HG03095 (cell line): ENCODE measurements at regions not wholly inside any gene's neighbourhood (a gene's known extent, or its start where the extent isn't known, plus 50 kb on each side); places are given as distances from the start of the nearest gene placed in this dataset.
A peak's percentile ranks its signal among the peaks of the same experiment; 100 is the strongest.
"Not testable (repeated sequence)": the region's sequence is repeated elsewhere in the genome, so short reads cannot be mapped to it uniquely, and the experiment has no call there.

Experiments
- ATAC-seq: cut with Tn5 transposase; IDR thresholded peaks from one replicate; pipeline ENCODE4 v1.9.1; 2021; ENCODE audit warnings: moderate library complexity; ENCODE audit not compliant: unreplicated experiment

DNA sequence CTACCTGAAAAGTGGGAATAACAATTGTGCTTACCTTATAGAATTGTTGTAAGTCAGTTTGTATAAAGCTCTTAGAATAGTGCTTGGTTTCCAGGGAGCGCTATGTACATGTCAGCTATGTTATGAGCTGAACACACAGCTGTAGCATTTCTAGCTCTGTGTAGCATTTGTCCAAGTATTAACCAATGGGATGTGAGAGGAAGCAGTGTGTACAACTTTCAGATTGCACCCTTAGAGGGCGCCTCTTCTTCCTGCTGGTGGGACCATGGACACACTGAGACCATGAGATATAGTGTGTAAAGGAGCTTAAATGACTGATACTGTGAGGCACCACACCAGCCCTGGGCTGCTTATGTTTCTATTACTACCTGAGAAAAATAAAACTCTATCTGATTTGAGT, 380.2 kb downstream of the LNPK start:
- no peak for ATAC-seq

DNA sequence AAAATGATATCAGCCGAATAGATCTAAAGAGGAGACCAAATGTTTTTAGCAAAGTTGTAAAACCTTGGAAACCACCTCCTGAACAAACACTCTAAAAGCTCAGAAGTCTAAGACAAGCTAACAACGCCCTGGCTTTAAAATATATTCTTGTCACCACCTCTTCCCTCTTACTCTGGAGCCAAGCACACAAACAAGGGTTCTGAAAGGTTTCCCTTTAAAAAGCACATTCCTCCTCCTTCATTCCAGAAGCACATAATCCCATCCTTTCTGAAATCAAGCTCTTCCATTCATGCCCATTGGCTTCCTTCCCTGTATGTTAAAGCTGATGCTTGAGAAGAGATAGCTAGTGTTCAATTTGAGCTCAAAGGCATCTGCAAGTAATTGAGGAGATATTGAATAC, 382.0 kb downstream of the LNPK start:
- no peak for ATAC-seq

DNA sequence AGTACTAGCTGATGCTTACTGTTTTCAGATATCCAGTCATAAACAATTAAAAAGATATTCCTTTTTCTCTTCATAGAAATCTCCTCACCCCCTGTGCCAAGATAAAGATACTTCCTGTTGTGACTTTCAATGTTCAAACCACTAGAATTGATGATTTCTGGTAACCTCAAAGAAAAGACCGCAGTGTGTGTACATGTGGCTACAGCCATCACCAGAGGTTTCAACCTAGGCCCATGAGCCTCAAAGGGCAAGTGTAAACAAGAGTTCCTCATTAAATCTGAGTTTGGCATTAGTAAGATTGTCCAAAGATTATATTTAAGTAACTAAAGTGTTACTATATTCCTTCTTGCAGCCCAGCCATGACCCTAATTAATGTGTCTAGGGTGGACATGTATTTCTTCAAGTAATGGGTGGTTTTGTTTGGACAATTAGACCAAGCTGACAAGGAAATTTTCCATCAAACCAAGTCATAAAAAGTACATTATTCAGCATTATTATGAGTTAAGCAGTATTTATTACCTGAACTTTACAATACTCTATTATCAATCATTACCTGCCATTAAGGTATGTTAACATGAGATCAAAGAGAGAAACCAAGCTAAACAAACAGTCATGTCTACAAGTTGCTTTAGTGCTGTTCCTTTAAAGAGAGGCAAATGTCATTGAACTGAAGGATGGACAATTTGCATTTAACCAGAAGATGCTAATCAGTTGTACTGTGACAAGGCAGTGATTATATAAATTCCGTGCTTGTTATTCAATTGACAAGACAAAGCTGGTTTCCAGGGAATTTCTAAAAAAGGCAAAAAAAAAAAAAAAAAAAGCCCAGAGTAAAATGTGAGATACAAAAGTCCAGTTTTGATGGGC, 382.7 kb downstream of the LNPK start:
- ATAC-seq: no peak

DNA sequence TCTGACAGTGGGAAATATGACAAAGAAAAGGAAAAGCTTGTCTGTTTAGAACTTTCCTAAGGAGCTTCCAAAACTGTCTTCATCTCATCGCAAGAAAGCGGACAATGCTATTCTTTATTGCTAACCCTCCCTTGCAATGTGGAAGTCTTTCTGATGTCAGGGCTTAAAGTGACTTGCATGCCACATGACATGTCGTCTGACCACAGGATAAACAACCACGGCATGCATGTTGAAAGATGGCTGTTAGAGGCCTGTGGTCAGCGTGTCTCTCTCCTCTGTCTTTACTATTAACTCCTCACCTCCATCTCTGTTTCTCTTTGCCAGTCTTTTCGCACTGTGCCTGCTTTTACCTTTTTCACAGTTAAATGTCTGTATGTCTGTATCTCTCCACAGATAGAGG, 389.8 kb downstream of the LNPK start:
- ATAC-seq: no peak

DNA sequence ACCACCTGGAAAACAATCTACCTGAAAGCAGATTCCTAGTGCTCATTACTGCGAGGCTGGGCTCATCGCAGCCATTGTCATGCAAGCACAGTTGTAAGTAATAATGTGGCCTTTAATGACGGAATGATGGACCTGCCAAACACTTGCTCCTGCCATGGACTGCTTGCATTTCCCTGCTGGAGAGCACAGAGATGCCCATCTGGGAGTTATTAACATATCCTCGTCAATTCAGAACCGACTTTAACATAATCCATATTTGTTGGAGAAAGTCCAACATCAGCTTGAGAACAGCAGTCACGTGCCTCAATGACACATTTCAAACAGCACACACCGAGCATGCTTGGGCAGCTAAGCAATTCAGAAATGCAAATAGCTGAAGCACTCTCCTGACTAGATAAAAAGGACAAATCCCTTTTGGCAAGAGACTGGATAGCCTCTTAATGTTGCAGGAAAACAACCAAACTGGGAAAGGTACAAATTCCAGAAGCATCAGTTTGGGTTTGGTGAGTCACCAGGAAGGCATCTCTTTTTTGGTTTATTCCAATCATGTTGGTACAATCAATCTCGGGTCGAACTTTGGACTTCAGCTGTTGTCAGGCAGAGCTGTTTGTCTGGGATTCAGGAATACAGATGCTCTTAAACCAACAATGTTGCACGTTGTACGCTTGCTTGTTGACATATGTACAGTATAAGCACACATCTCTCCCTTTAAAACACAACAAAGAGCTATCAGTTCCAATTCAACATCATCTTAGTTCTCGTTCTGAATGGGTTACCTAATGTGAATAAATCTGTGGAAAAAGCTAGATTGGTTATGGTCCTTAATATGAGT, 395.8 kb downstream of the LNPK start:
- ATAC-seq: no peak

DNA sequence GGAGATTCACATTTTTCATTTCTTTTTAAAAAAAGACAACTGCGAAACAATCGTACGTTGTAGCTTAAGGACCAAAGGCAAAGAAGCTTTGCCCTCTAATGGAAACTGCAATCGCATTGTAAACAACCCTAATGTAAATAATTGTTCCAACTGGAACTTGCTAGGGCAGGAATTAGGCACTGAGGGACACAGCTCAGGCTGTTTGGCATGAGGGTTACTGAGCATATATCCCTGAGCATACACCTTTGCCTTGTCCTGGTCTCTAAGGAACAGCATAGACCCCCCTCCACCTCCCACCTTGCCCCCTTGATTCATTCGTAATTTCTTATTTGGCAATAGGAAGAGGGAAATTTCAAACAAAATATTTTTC, 396.4 kb downstream of the LNPK start:
- no peak for ATAC-seq

DNA sequence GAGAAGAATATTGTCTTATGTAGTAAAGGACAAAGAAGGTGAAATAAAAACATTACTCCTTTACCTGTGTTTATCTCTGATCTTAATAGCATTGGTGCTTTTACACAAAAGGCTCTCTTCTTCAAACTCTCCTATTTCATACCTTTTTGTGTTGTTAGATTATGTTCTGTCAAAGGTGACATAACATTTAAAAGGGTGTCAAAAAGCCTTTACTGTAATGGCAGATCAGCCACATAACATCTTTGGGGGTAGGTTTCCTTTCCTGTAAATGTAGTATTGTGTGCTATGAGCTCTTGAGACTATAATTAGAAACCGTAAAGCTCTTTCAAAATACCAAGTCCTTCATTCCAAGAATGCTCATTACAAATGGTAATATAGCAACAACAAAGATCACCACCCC, 400.1 kb downstream of the LNPK start:
- no peak for ATAC-seq

DNA sequence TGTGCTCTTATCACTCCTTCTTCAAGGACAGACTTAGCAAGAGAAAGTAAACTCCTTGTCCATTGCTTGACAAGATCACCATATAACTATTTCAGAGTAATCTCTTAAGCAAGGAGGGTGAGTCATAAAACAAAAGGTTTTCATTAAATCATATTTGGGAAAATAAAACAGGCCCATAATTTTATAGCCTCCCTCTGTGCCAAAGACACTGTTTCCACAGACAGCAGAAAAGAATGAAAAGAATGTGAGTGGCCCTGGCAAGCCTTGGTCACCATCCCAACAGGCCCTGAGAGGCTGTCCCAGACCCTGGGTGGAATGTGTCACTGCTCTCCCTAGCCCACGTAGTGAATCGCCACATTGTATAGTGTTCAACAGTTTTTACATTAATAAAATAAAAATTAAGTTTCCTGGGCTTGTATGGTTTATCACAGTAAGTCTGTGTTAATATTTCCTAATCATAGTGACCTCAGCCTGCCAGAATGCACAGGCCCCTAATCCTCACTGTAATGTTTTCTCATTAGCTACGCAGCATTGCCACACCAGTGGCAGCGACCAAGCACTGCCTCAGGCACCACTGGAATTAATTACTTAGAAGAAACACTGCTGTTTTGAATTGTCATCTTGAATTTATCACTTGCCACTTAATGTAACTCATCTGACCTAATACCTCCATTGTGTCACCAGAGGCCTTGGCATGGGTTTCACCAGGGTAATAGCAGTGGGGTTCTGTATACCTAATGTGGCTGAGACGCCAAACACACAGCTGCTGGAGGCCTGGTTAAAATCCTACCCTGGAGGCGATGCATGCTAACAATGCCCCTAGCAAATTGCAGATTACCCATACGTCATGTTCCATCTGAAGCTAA, 401.9 kb downstream of the LNPK start:
- no peak for ATAC-seq

DNA sequence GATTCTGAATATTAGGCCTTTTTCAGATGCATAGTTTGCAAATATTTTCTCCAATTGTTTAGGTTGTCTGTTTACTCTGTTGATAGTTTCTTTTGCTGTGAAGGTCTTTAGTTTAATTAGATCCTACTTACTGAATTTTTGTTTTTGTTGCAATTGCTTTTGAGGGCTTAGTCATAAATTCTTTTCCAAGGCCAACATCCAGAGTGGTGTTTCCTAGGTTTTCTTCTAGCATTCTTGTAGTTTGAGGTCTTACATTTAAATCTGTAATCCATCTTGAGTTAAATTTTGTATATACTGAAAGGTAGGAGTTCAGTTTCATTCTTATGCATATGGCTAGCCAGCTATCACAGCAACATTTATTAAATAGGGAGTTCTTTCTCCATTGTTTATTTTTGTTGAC, 404.8 kb downstream of the LNPK start:
- ATAC-seq: no peak

DNA sequence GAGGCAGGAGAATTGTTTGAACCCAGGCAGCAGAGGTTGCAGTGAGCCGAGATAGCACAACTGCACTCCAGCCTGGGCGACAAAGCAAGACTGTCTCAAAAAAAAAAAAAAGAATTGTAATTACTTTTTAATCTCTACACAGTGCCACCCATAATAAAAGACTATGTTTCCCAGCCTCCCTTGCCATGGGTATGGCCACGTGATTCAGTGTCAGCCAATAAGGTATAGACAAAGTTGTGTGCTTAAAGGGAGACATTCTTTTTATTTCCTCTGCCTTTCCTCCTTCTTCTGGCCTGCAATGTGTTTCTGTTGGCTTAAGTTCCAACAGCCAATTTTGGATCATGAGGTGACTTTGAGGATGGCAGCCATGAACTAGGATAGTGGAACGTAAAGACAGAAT, 406.9 kb downstream of the LNPK start:
- ATAC-seq: no peak

DNA sequence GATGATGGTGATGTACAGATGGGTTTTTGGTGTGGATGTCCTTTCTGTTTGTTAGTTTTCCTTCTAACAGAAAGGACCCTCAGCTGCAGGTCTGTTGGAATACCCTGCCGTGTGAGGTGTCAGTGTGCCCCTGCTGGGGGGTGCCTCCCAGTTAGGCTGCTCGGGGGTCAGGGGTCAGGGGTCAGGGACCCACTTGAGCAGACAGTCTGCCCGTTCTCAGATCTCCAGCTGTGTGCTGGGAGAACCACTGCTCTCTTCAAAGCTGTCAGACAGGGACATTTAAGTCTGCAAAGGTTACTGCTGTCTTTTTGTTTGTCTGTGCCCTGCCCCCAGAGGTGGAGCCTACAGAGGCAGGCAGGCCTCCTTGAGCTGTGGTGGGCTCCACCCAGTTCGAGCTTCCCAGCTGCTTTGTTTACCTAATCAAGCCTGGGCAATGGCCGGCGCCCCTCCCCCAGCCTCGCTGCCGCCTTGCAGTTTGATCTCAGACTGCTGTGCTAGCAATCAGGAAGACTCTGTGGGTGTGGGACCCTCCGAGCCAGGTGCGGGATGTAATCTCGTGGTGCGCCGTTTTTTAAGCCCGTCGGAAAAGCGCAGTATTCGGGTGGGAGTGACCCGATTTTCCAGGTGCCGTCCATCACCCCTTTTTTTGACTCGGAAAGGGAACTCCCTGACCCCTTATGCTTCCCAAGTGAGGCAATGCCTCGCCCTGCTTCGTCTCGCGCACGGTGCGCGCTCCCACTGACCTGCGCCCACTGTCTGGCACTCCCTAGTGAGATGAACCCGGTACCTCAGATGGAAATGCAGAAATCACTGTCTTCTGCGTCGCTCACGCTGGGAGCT, 408.2 kb downstream of the LNPK start:
- not testable (repeated sequence) for ATAC-seq

DNA sequence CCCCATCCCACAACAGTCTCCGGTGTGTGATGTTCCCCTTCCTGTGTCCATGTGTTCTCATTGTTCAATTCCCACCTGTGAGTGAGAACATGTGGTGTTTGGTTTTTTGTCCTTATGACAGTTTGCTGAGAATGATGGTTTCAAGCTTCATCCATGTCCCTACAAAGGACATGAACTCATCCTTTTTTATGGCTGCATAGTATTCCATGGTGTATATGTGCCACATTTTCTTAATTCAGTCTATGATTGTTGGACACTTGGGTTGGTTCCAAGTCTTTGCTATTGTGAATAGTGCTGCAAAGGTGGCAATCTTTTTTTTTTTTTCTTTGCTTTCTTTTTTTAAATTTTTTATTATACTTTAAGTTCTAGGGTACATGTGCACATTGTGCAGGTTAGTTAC, 406.7 kb upstream of the ATP5MC3 start:
- ATAC-seq: not testable (repeated sequence)

DNA sequence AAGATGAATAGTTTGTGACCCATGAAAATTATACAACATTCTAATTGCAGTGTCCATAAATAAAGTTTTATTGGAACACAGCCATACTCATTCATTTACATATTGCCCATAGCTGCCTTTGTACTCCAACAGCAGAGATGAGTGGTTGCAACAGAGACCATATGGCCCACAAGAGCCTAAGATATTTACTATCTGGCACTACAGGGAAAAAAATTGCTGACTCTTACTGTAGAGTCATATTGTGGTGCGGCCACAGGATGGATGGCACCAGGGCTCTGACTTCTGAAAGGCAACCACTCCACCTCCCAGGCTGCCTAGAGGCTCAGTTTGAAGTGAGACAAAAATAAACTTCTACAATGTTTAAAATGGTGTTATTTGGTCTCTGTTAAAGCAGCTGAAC, 404.0 kb upstream of the ATP5MC3 start:
- no peak for ATAC-seq

DNA sequence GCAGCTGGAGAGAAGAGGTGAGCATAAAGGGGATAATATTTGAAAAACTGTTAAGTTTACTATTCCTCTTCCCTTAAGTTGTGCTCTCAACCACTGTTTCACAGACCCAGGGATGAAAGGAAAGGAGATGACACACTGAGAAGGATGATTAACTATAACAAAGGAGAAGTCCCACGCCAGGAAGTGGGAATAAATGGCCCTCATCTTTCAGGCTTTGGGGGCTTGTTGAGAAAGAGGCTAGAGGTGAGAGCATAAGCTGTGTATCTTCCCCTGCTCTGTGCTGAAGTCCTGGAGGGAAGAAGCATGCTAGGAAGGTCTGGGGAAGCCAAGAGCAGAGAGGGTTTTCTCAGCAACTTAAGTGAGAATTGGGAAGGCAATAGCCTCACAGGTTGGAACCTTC, 399.1 kb upstream of the ATP5MC3 start:
- no peak for ATAC-seq

DNA sequence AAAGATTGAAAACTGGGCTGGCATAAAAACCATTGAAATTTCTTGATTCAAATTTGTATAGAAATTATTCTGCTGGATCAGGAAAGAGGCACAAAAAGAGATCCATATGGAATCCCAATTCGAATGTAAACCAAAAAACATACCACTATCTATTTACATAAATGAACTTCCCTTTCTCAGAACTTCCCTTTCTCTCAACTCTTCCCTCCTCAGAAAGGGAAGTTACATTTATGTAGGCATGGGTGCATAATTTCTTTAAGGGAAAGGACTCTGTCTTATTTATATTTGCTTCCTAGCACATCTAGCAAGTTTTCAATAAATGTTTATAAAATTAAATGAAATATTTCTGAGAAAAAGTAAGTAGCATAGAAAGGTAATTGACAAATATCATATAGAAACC, 398.1 kb upstream of the ATP5MC3 start:
- ATAC-seq: no peak

DNA sequence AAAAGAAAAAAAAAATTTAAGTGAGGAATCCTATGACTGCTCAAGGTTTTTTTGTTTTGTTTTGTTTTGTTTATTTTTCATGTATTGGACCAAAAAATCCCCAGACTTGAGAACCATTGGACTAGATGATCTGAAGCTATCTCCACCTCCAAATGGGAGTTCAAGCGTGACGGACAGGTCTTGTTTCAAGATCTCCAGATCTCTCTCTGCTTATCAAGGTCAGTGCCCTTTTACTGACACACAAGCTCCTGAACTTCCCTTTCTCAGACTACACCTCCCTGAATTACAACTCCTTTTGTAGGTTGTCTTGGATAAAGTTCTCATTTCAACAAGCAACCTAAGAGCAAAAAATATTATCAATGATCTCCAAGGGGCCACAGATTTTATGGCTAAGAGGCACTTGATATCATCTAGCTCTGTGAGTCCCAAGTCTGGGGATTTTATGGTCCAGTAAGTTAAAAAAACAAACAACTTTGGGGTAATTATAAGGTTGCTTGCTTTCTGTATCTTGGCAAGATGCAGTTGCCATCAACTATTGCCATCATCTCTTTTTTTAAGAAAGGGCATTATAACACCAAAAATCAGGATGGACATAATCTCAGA, 396.0 kb upstream of the ATP5MC3 start:
- no peak for ATAC-seq

DNA sequence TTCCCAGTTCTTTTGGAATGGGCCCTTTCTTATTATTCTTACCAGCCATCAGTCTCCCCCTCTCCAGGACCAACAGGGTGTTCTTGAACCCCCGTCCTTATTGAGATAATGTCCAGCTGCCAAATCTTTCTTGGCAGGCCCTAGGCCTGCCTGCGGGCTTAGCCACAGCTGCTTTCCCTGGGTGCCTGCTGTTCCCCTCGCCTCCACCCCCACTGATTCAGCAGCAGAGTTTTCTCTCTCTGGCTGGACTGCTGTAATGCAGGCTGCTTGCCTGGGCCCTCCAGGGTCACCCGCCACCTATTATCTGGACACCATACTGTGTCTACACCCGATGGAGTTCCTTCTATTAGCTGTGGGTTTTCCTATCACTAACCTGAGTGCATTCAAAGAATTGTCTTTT, 395.4 kb upstream of the ATP5MC3 start:
- ATAC-seq: no peak

DNA sequence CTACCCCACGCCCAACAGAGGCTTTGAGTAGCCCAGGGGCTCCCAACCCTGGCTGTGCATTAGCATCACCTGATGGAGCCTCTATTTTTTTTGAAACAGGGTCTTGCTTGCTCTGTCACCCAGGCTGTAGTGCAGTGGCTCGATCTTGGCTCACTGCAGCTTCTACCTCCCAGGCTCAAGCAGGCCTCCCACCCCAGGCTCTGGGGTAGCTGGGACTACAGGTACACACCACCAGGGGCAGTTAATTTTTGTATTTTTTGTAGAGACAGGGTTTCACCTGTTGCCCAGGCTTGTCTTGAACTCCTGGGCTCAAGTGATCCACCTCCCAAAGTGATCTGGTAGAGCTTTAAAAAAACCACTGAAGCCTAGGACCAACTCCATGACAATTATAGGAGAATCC, 394.8 kb upstream of the ATP5MC3 start:
- peak; percentile 19 for ATAC-seq

DNA sequence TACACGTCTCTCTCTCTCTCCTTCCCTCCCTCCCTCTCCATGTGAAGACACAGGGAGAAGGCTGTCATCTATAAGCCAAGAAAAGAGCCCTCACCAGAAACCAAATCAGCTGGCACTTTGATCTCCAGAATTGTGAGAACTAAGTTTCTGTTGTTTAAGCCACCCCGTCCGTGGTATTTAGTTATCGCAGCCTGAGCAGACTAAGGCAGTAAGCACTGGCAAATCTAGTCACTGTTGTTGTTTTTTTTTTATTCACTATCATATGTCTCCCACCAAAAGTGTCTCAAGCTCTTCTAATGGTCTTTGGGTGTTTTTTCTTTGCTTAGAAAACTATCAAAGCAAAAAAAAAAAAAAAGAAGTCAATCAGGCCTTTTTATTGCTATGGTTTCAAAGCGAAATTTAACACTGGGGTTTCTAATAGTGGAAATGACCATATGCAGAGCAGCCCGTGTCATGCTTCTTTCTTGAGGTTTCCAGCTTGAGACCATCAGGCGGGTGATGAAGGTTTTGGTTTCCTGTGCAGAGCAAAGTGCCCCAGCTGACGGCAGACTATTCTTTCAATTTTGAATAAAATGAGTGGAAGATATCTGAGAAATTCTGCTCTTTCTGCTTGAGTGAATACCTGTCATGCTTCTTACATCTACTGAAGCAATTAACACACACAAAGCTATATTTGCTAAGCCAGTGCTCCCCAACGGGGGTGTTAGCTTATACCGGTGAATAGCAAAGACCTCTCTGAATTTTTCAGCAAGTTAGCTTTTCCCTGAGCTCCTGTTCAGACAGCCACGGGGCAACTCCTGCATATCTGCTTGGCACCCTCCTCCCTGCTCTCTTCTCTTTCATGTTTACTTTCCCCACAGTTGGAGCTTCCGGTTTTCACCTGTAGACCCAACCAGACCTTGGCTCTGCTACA, 394.1 kb upstream of the ATP5MC3 start:
- ATAC-seq: peak; percentile 97
